Endothelial cell of umbilical vein (primary cell): ENCODE measurements at regions not wholly inside any gene's neighbourhood (a gene's known extent, or its start where the extent isn't known, plus 50 kb on each side); places are given as distances from the start of the nearest gene placed in this dataset.

Experiments used
- BruUV-seq: library from RNA; stranded (reverse); fragments of 400-500 nt; replicated peaks from 2 replicates; lab custom pipeline; 2021; lab: Mats Ljungman, UMichigan
- CTCF ChIA-PET: fragments of 300-600, 350-600 bp; sonication (Branson Sonifier 250); formaldehyde crosslinking; loops from one replicate; lab custom pipeline; 2021; ENCODE audit warnings: antibody characterized with exemption, inconsistent platforms; lab: Charles Lee
- POLR2A ChIA-PET: fragments of 300-600, 350-600 bp; sonication (Branson Sonifier 250); formaldehyde crosslinking; loops from one replicate; lab custom pipeline; 2021; ENCODE audit warnings: antibody characterized with exemption, inconsistent platforms; lab: Charles Lee
- DNase-seq: peaks from one replicate; pipeline ENCODE4 v3.0.0-alpha.2; 2011; ENCODE audit warnings: low read depth, low spot score
- FAIRE-seq: peaks from 2 replicates; lab custom pipeline; 2011; peaks lifted over from hg19 to GRCh38; lab: Jason Lieb, UNC
- H2AFZ ChIP-seq: 2 replicates; pipeline ENCODE4 v1.6.0; 2012; ENCODE audit warnings: low read depth, low read length, control low read depth, inconsistent platforms
- H3K27ac ChIP-seq: 2 replicates; pipeline ENCODE4 v1.5.1; 2011; ENCODE audit warnings: low read depth, mild to moderate bottlenecking, control low read depth, low read length, moderate library complexity; ENCODE audit not compliant: insufficient read depth
- H3K27me3 ChIP-seq, 2 experiments: 2 replicates each; pipeline versions ENCODE4 v1.6.0 to v1.6.1; 2011; ENCODE audit warnings: low read length in 2 of 2, mixed read lengths in 1 of 2; ENCODE audit not compliant: control insufficient read depth in 2 of 2, insufficient read depth in 2 of 2
- H3K36me3 ChIP-seq, 2 experiments: 2 replicates in 1 of 2; 3 replicates in 1 of 2; pipeline ENCODE4 v1.5.1; 2011; ENCODE audit warnings: low read length in 2 of 2, mild to moderate bottlenecking in 1 of 2, moderate library complexity in 1 of 2; ENCODE audit not compliant: control insufficient read depth in 2 of 2, insufficient read depth in 2 of 2; ENCODE audit errors: extremely low read depth in 1 of 2
- H3K4me1 ChIP-seq: 3 replicates; pipeline ENCODE4 v1.5.1; 2011; ENCODE audit warnings: mild to moderate bottlenecking, low read length; ENCODE audit not compliant: control insufficient read depth, insufficient read depth; ENCODE audit errors: extremely low read depth
- H3K4me2 ChIP-seq: 2 replicates; pipeline ENCODE4 v1.6.1; 2011; ENCODE audit warnings: low read length, control low read depth, mixed read lengths; ENCODE audit not compliant: insufficient read depth
- H3K4me3 ChIP-seq, 3 experiments: fragments of 200-600 bp in 1 of 3; sonication (generic), shearing (Covaris generic) in 1 of 3; replicated peaks in 1 of 3; 2 replicates each; pipeline ENCODE4 v1.5.1; 2011 to 2016; ENCODE audit warnings: control low read depth in 3 of 3, low read length in 3 of 3, mild to moderate bottlenecking in 2 of 3, inconsistent platforms in 1 of 3, low read depth in 1 of 3, moderate library complexity in 1 of 3; ENCODE audit not compliant: insufficient read depth in 1 of 3
- H3K79me2 ChIP-seq: 2 replicates; pipeline ENCODE4 v1.6.0; 2012; ENCODE audit warnings: low read length, inconsistent platforms; ENCODE audit not compliant: control insufficient read depth, insufficient read depth
- H3K9ac ChIP-seq: replicated peaks from 2 replicates; pipeline ENCODE3; 2011; ENCODE audit warnings: low read length, control low read depth; ENCODE audit not compliant: insufficient read depth; ENCODE audit errors: extremely low read depth
- H3K9me1 ChIP-seq: replicated peaks from 3 replicates; pipeline ENCODE4 v1.6.0; 2011; ENCODE audit warnings: mild to moderate bottlenecking, low read length; ENCODE audit not compliant: control insufficient read depth, insufficient read depth; ENCODE audit errors: extremely low read depth
- H3K9me3 ChIP-seq: replicated peaks from 2 replicates; pipeline ENCODE4 v1.5.1; 2012; ENCODE audit warnings: low read length, inconsistent platforms; ENCODE audit not compliant: control insufficient read depth, insufficient read depth
- H4K20me1 ChIP-seq: replicated peaks from 2 replicates; pipeline ENCODE3; 2011; ENCODE audit warnings: mild to moderate bottlenecking, low read length; ENCODE audit not compliant: control insufficient read depth, insufficient read depth; ENCODE audit errors: extremely low read depth
- CTCF ChIP-seq, 2 donors: IDR thresholded peaks; 1 replicate in 1 of 2; 2 replicates in 1 of 2; pipeline ENCODE4 v1.5.1; 2011; ENCODE audit warnings: low read length in 2 of 2, mild to moderate bottlenecking in 2 of 2, moderate library complexity in 2 of 2, control low read depth in 1 of 2, inconsistent platforms in 1 of 2, low read depth in 1 of 2; ENCODE audit not compliant: insufficient read depth in 1 of 2; ENCODE audit errors: extremely low read depth in 1 of 2
- EZH2 ChIP-seq: IDR thresholded peaks from 2 replicates; pipeline ENCODE4 v1.6.1; 2012; ENCODE audit warnings: borderline replicate concordance, low read depth, mild to moderate bottlenecking, moderate library complexity, low read length, inconsistent platforms; ENCODE audit not compliant: severe bottlenecking
- FOS ChIP-seq: IDR thresholded peaks from 2 replicates; pipeline ENCODE4 v1.6.1; 2011; ENCODE audit warnings: mild to moderate bottlenecking, low read length, moderate library complexity, borderline replicate concordance; ENCODE audit not compliant: insufficient read depth
- GATA2 ChIP-seq: IDR thresholded peaks from 2 replicates; pipeline ENCODE4 v1.7.0; 2011; ENCODE audit warnings: low read depth, mild to moderate bottlenecking, moderate library complexity, mixed read lengths, low read length; ENCODE audit not compliant: insufficient read length, insufficient read depth
- JUN ChIP-seq: IDR thresholded peaks from 2 replicates; pipeline ENCODE4 v1.6.1; 2011; ENCODE audit warnings: borderline replicate concordance, low read depth; ENCODE audit not compliant: insufficient read length, insufficient read depth
- MAX ChIP-seq: IDR thresholded peaks from 2 replicates; pipeline ENCODE4 v1.6.1; 2011; ENCODE audit not compliant: insufficient read depth, insufficient read length
- MYC ChIP-seq: IDR thresholded peaks from one replicate; pipeline ENCODE4 v1.6.1; 2011; ENCODE audit warnings: mild to moderate bottlenecking, low read depth, low read length
- POLR2A ChIP-seq: IDR thresholded peaks from 2 replicates; pipeline ENCODE4 v1.6.1; 2012; ENCODE audit warnings: low read depth, mild to moderate bottlenecking, control low read depth, low read length
- POLR2AphosphoS5 ChIP-seq: IDR thresholded peaks from 2 replicates; pipeline ENCODE4 v1.6.1; 2012; ENCODE audit warnings: low read depth, mild to moderate bottlenecking, control low read depth, low read length, moderate library complexity; ENCODE audit not compliant: insufficient read depth
- dilution Hi-C: fragments of 300-500 bp; cut with MboI; formaldehyde crosslinking; loops from one replicate; pipeline ENCODE4 v1.15.0; 2019; ENCODE audit warnings: low sequenced_read_pairs; ENCODE audit not compliant: extremely low pct_ligation_motif_present
- intact Hi-C: fragments of 100-400 bp; cut with micrococcal nuclease; formaldehyde crosslinking; loops from one replicate; pipeline ENCODE4 v1.10.0; 2022

DNA sequence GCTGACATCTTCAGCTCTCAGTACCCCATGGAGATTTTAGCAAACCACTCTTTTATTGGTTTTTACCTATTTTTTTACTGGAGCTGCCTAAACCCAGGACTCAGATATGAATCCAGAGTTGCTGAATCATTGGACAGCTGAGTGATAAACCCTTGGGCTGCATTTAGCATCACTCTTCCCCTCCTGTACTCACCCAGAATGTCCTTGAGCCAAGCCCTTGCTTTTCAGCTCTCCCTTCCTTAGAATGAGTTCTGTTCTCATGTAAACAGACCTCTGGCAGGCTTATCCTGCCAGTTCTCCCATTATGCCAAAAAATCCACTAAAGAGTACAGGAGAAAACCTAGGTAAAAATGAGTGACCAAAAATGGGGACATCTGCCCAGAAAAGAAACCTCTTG, 200.1 kb upstream of the POU2AF2 start:
- H3K9me1 ChIP-seq = no peaks in the 10 kb centered on the region
- DNase-seq (no peak), FAIRE-seq (no peak)
- CTCF ChIA-PET = interaction anchor here (1.4 kb wide), 1 partner anchor 9 kb away, joined by 3 read pairs; no protein-coding TSS in a partner anchor
- dilution Hi-C loops = no loop called here
- no peaks in the 10 kb centered on the region for H3K79me2 ChIP-seq
- H4K20me1 ChIP-seq = no peaks in the 10 kb centered on the region
- H3K4me1 ChIP-seq = no peaks in the 10 kb centered on the region
- H3K4me2 ChIP-seq = no peak overlapping the region
- TF ChIP-seq GATA2 (no peak), MYC (no peak), FOS (no peak), POLR2AphosphoS5 (no peak), EZH2 (no peak), CTCF (IDR thresholded peaks at IDR 0.05; ENCODE audit: extremely low read depth in 1 of 2, insufficient read depth in 1 of 2, low read depth in 1 of 2, low read length in 2 of 2) (no peak), MAX (no peak), POLR2A (no peak), JUN (no peak)
- intact Hi-C loops = no loop called here
- no peaks in the 10 kb centered on the region for H3K27me3 ChIP-seq
- no peak overlapping the region for H3K4me3 ChIP-seq
- H3K36me3 ChIP-seq = no peaks in the 10 kb centered on the region
- no peak overlapping the region for H3K9ac ChIP-seq
- H3K27ac ChIP-seq = no peak overlapping the region
- no TSS peak for BruUV-seq
- POLR2A ChIA-PET = no interaction called here
- H2AFZ ChIP-seq = no peak overlapping the region
- H3K9me3 ChIP-seq = no peaks in the 10 kb centered on the region
